ENCODE measurements at regions not wholly inside any gene's neighbourhood (a gene's known extent, or its start where the extent isn't known, plus 50 kb on each side); places are given as distances from the start of the nearest gene placed in this dataset.

- no peak overlapping the region for H3K4me3 ChIP-seq (ENCODE audit: low read depth, low read length)
- no peak for TF ChIP-seq CTCF (IDR thresholded peaks at IDR 0.05; ENCODE audit: low read depth, low read length)
Measured at GRCh38 chr2:16296331-16297250, 356.2 kb downstream of the MYCN start.

DNA sequence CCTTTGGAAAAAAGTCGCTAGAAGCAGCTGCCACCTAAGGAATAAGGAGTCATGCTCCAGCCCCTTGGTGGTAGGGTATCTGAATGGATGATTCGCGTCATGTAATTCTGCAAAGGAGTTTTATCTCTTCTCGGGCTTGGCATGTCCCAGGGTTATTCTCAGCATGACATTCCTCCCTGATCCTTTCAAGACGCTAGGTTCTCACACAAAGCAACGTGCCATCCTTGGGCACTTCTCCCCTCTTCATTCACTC lies 355.6 kb downstream of the MYCN start:
- no peak overlapping the region for H3K4me3 ChIP-seq (ENCODE audit: low read depth, low read length)
- no peak for TF ChIP-seq CTCF (IDR thresholded peaks at IDR 0.05; ENCODE audit: low read depth, low read length)

GRCh38 chr2:16294791-16295190 lies 354.4 kb downstream of the MYCN start:
- TF ChIP-seq CTCF (IDR thresholded peaks at IDR 0.05; ENCODE audit: low read depth, low read length), result no peak
- H3K4me3 ChIP-seq (ENCODE audit: low read depth, low read length), result no peak overlapping the region

GRCh38 chr2:16293871-16294270 lies 353.5 kb downstream of the MYCN start:
- no peak overlapping the region for H3K4me3 ChIP-seq (ENCODE audit: low read depth, low read length)
- no peak for TF ChIP-seq CTCF (IDR thresholded peaks at IDR 0.05; ENCODE audit: low read depth, low read length)

DNA sequence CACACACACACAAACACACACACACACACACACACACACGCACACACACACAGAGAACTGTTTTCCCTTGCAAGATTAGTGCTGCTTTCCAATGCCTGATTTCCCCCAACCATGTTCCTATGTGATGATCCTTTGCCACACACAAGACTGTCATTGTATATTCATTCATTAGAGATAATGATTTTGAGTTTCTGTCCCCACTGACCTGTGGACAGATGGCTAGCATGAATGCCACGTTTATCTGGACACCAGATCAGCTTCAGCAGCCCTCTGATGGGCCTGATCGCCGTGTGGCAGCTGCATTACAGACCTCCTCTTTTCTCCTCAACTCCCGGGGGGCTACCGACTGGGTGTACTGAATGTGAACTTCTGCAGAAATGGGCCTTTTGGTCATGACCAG lies 353.0 kb downstream of the MYCN start:
- H3K4me3 ChIP-seq (ENCODE audit: low read depth, low read length), result no peak overlapping the region
- TF ChIP-seq CTCF (IDR thresholded peaks at IDR 0.05; ENCODE audit: low read depth, low read length), result no peak

- no peak for TF ChIP-seq CTCF (IDR thresholded peaks at IDR 0.05; ENCODE audit: low read depth, low read length)
- no peak overlapping the region for H3K4me3 ChIP-seq (ENCODE audit: low read depth, low read length)
Measured at GRCh38 chr2:16291731-16292550, 351.6 kb downstream of the MYCN start.

DNA sequence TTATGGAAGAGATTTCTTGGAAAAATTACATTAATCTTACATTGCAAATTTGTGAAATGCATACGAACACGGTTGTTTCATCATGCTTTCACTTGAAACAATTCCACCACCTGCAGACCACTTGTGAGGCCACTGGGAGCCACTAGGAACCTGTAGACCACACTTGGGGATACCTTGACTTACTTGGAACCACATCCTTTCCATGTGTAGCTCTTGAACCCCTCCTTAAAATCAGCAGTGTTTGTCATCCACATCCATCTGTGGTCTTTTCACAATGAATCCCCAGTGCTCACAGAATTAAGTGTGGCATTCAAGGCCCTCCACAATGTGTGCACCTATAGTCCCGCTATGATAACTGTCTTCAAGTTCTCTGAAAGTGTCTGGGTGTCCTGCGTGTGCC lies 350.9 kb downstream of the MYCN start:
- H3K4me3 ChIP-seq (ENCODE audit: low read depth, low read length), result no peak overlapping the region
- no peak for TF ChIP-seq CTCF (IDR thresholded peaks at IDR 0.05; ENCODE audit: low read depth, low read length)
